ENCODE measurements at regions not wholly inside any gene's neighbourhood (a gene's known extent, or its start where the extent isn't known, plus 50 kb on each side); places are given as distances from the start of the nearest gene placed in this dataset.

- ChIA-PET POLR2A (no interaction called here), CTCF (interaction anchor here (0.6 kb wide), 1 partner anchor 82 kb away, joined by 3 read pairs; no protein-coding TSS in a partner anchor)
- Histone ChIP-seq H3K9me3 (ENCODE audit: control extremely low read depth in 1 of 3, control insufficient read depth in 2 of 3, insufficient read depth in 1 of 3, low read length in 2 of 3) (peaks cover 3 to 9% (median 8%) of the 10 kb centered on the region in 3 donors), H3K4me1 (ENCODE audit: control insufficient read depth in 2 of 2, insufficient read depth in 2 of 2, low read length in 2 of 2) (no peaks in the 10 kb centered on the region), H3K27ac (ENCODE audit: low read length in 2 of 2) (no peak overlapping the region), H3K4me2 (replicated peaks; ENCODE audit: low read depth, low read length, poor library complexity, severe bottlenecking) (no peak overlapping the region), H2AFZ (ENCODE audit: insufficient read depth, low read depth, low read length, poor library complexity, severe bottlenecking) (no peak overlapping the region), H3K27me3 (replicated peaks in 1 of 4; ENCODE audit: control extremely low read depth in 1 of 4, control insufficient read depth in 3 of 4, insufficient read depth in 4 of 4, low read length in 3 of 4) (no peaks in the 10 kb centered on the region), H4K20me1 (ENCODE audit: control insufficient read depth, insufficient read depth, low read length, poor library complexity, severe bottlenecking) (no peaks in the 10 kb centered on the region), H3K9ac (ENCODE audit: low read length) (no peak overlapping the region), H3K4me3 (ENCODE audit: control extremely low read depth in 1 of 5, extremely low read depth in 1 of 5, insufficient read depth in 1 of 5, low read depth in 2 of 5, low read length in 4 of 5) (no peak overlapping the region), H3K79me2 (ENCODE audit: control insufficient read depth, insufficient read depth, low read length) (no peaks in the 10 kb centered on the region), H3K36me3 (replicated peaks in 1 of 2; ENCODE audit: control extremely low read depth in 1 of 2, control insufficient read depth in 1 of 2, extremely low read depth in 1 of 2, insufficient read depth in 2 of 2, low read length in 1 of 2) (no peaks in the 10 kb centered on the region)
- no peaks in the 10 kb centered on the region for H3K27me3 Mint-ChIP-seq
- no peaks in the 10 kb centered on the region for H3K9me3 Mint-ChIP-seq (ENCODE audit: insufficient read depth)
- H3K27ac Mint-ChIP-seq = no peak overlapping the region
- H3K4me1 Mint-ChIP-seq = peaks cover 2% of the 10 kb centered on the region
- 82% methylated on average over 2 of the region's 4 CpGs for WGBS (ENCODE audit: insufficient coverage)
- TF ChIP-seq, protein P1, sequence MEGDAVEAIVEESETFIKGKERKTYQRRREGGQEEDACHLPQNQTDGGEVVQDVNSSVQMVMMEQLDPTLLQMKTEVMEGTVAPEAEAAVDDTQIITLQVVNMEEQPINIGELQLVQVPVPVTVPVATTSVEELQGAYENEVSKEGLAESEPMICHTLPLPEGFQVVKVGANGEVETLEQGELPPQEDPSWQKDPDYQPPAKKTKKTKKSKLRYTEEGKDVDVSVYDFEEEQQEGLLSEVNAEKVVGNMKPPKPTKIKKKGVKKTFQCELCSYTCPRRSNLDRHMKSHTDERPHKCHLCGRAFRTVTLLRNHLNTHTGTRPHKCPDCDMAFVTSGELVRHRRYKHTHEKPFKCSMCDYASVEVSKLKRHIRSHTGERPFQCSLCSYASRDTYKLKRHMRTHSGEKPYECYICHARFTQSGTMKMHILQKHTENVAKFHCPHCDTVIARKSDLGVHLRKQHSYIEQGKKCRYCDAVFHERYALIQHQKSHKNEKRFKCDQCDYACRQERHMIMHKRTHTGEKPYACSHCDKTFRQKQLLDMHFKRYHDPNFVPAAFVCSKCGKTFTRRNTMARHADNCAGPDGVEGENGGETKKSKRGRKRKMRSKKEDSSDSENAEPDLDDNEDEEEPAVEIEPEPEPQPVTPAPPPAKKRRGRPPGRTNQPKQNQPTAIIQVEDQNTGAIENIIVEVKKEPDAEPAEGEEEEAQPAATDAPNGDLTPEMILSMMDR (IDR thresholded peaks at IDR 0.05) = no peak
- no peak for TF ChIP-seq EZH2 (IDR thresholded peaks at IDR 0.05; ENCODE audit: borderline replicate concordance, insufficient read depth, low read depth, low read length, poor library complexity, severe bottlenecking)
- intact Hi-C loops (cut with micrococcal nuclease) = no loop called here
- ATAC-seq (ENCODE audit: low read depth) (no peak), DNase-seq (no peak)
- H3K4me3 Mint-ChIP-seq = no peak overlapping the region
These were observed 217.6 kb downstream of the EFCAB11 start for GRCh38 chr14:89736881-89737280.

- H4K20me1 ChIP-seq (ENCODE audit: control insufficient read depth, insufficient read depth, low read length, poor library complexity, severe bottlenecking) = no peaks in the 10 kb centered on the region
- WGBS (ENCODE audit: insufficient coverage) = 80% methylated on average over 1 of the region's 6 CpGs
These were observed 223.1 kb downstream of the EFCAB11 start for GRCh38 chr14:89731396-89731933.

More at GRCh38 chr14:89731396-89731933, 223.1 kb downstream of the EFCAB11 start:
- Mint-ChIP-seq H3K4me3 (no peak overlapping the region), H3K9me3 (ENCODE audit: insufficient read depth) (no peaks in the 10 kb centered on the region), H3K27me3 (no peaks in the 10 kb centered on the region), H3K27ac (no peak overlapping the region), H3K4me1 (peaks cover 2% of the 10 kb centered on the region)
- Histone ChIP-seq H3K79me2 (ENCODE audit: control insufficient read depth, insufficient read depth, low read length) (no peaks in the 10 kb centered on the region), H3K4me3 (ENCODE audit: control extremely low read depth in 1 of 5, extremely low read depth in 1 of 5, insufficient read depth in 1 of 5, low read depth in 2 of 5, low read length in 4 of 5) (no peak overlapping the region), H2AFZ (ENCODE audit: insufficient read depth, low read depth, low read length, poor library complexity, severe bottlenecking) (no peak overlapping the region), H3K9ac (ENCODE audit: low read length) (no peak overlapping the region), H3K4me2 (replicated peaks; ENCODE audit: low read depth, low read length, poor library complexity, severe bottlenecking) (no peak overlapping the region), H3K27me3 (replicated peaks in 1 of 4; ENCODE audit: control extremely low read depth in 1 of 4, control insufficient read depth in 3 of 4, insufficient read depth in 4 of 4, low read length in 3 of 4) (no peaks in the 10 kb centered on the region), H3K27ac (ENCODE audit: low read length in 2 of 2) (no peak overlapping the region), H3K9me3 (ENCODE audit: control extremely low read depth in 1 of 3, control insufficient read depth in 2 of 3, insufficient read depth in 1 of 3, low read length in 2 of 3) (peaks cover 3 to 9% (median 8%) of the 10 kb centered on the region in 3 donors), H3K36me3 (replicated peaks in 1 of 2; ENCODE audit: control extremely low read depth in 1 of 2, control insufficient read depth in 1 of 2, extremely low read depth in 1 of 2, insufficient read depth in 2 of 2, low read length in 1 of 2) (no peaks in the 10 kb centered on the region), H3K4me1 (ENCODE audit: control insufficient read depth in 2 of 2, insufficient read depth in 2 of 2, low read length in 2 of 2) (no peaks in the 10 kb centered on the region)
- DNase-seq (no peak), ATAC-seq (ENCODE audit: low read depth) (no peak)
- ChIA-PET POLR2A (no interaction called here), CTCF (no interaction called here)
- TF ChIP-seq EZH2 (IDR thresholded peaks at IDR 0.05; ENCODE audit: borderline replicate concordance, insufficient read depth, low read depth, low read length, poor library complexity, severe bottlenecking) = no peak
- TF ChIP-seq, protein P1 (IDR thresholded peaks at IDR 0.05) = no peak
- intact Hi-C loops (cut with micrococcal nuclease) = no loop called here

Data from B cell (primary cell).